HFFc6 (cell line): ENCODE measurements at regions not wholly inside any gene's neighbourhood (a gene's known extent, or its start where the extent isn't known, plus 50 kb on each side); places are given as distances from the start of the nearest gene placed in this dataset.

Source experiments
- DNase-seq: peaks from one replicate; pipeline ENCODE4 v3.0.0-alpha.2; 2018
- H3K27ac Mint-ChIP-seq: 2 replicates; pipeline ENCODE4 v1.8.0; 2020; ENCODE audit warnings: mild to moderate bottlenecking, mixed read lengths
- H3K27me3 Mint-ChIP-seq: 2 replicates; pipeline ENCODE4 v1.8.0; 2021; ENCODE audit warnings: mild to moderate bottlenecking, moderate library complexity, mixed read lengths; ENCODE audit not compliant: insufficient read depth
- H3K36me3 Mint-ChIP-seq: 2 replicates; pipeline ENCODE4 v1.8.0; 2021; ENCODE audit warnings: low read depth, mixed read lengths
- H3K4me1 Mint-ChIP-seq: 2 replicates; pipeline ENCODE4 v1.8.0; 2020; ENCODE audit warnings: low read depth, mixed read lengths
- H3K4me3 Mint-ChIP-seq: 2 replicates; pipeline ENCODE4 v1.8.0; 2020; ENCODE audit warnings: mild to moderate bottlenecking, moderate library complexity, mixed read lengths
- H3K9me3 Mint-ChIP-seq: 2 replicates; pipeline ENCODE4 v1.8.0; 2020; ENCODE audit warnings: mild to moderate bottlenecking, mixed read lengths
- CTCF ChIP-seq: fragments of 200-600 bp; sonication (generic); IDR thresholded peaks from 2 replicates; pipeline ENCODE4 v1.5.0; 2021; ENCODE audit warnings: antibody characterized with exemption, mild to moderate bottlenecking

- no peaks in the 10 kb centered on the region for H3K36me3 Mint-ChIP-seq
- no peaks in the 10 kb centered on the region for H3K27me3 Mint-ChIP-seq
- no peak for TF ChIP-seq CTCF
- H3K4me1 Mint-ChIP-seq, result no peaks in the 10 kb centered on the region
- no peak overlapping the region for H3K27ac Mint-ChIP-seq
- DNase-seq, result no peak
- H3K4me3 Mint-ChIP-seq, result no peak overlapping the region
- H3K9me3 Mint-ChIP-seq, result peaks cover 36% of the 10 kb centered on the region
Measured at GRCh38 chr4:81687471-81687870, 215.8 kb upstream of the RASGEF1B start.

- no peak for TF ChIP-seq CTCF
- Mint-ChIP-seq H3K4me1 (no peaks in the 10 kb centered on the region), H3K36me3 (no peaks in the 10 kb centered on the region), H3K4me3 (no peak overlapping the region), H3K9me3 (peaks cover 31% of the 10 kb centered on the region), H3K27me3 (no peaks in the 10 kb centered on the region), H3K27ac (no peak overlapping the region)
- no peak for DNase-seq
Measured at GRCh38 chr4:81685104-81685503, 213.4 kb upstream of the RASGEF1B start.

GRCh38 chr4:81684352-81684751 lies 212.6 kb upstream of the RASGEF1B start:
- TF ChIP-seq CTCF, result no peak
- no peaks in the 10 kb centered on the region for H3K4me1 Mint-ChIP-seq
- no peak for DNase-seq
- no peaks in the 10 kb centered on the region for H3K27me3 Mint-ChIP-seq
- peaks cover 28% of the 10 kb centered on the region for H3K9me3 Mint-ChIP-seq
- H3K27ac Mint-ChIP-seq, result no peak overlapping the region
- no peak overlapping the region for H3K4me3 Mint-ChIP-seq
- no peaks in the 10 kb centered on the region for H3K36me3 Mint-ChIP-seq

GRCh38 chr4:81682492-81682891 lies 210.8 kb upstream of the RASGEF1B start:
- no peak overlapping the region for H3K4me3 Mint-ChIP-seq

GRCh38 chr4:81679315-81679714 lies 207.6 kb upstream of the RASGEF1B start:
- H3K4me1 Mint-ChIP-seq, result no peaks in the 10 kb centered on the region
- no peaks in the 10 kb centered on the region for H3K36me3 Mint-ChIP-seq
- H3K27ac Mint-ChIP-seq, result no peak overlapping the region
- H3K27me3 Mint-ChIP-seq, result no peaks in the 10 kb centered on the region
- DNase-seq, result no peak
- H3K4me3 Mint-ChIP-seq, result no peak overlapping the region
- no peak for TF ChIP-seq CTCF
- H3K9me3 Mint-ChIP-seq, result peaks cover 20% of the 10 kb centered on the region

More at GRCh38 chr4:81682492-81682891, 210.8 kb upstream of the RASGEF1B start:
- H3K9me3 Mint-ChIP-seq, result peaks cover 30% of the 10 kb centered on the region
- TF ChIP-seq CTCF, result no peak
- H3K27ac Mint-ChIP-seq, result no peak overlapping the region
- no peaks in the 10 kb centered on the region for H3K27me3 Mint-ChIP-seq
- H3K4me1 Mint-ChIP-seq, result no peaks in the 10 kb centered on the region
- no peaks in the 10 kb centered on the region for H3K36me3 Mint-ChIP-seq
- DNase-seq, result no peak

- Mint-ChIP-seq H3K9me3 (peaks cover 20% of the 10 kb centered on the region), H3K4me3 (no peak overlapping the region), H3K4me1 (no peaks in the 10 kb centered on the region), H3K36me3 (no peaks in the 10 kb centered on the region), H3K27ac (no peak overlapping the region), H3K27me3 (no peaks in the 10 kb centered on the region)
- no peak for TF ChIP-seq CTCF
- no peak for DNase-seq
Measured at GRCh38 chr4:81678801-81679200, 207.1 kb upstream of the RASGEF1B start.
